HepG2 (cell line): ENCODE measurements at regions not wholly inside any gene's neighbourhood (a gene's known extent, or its start where the extent isn't known, plus 50 kb on each side); places are given as distances from the start of the nearest gene placed in this dataset.

ENCODE experiments used
- ATAC-seq: fragments of 200-7000 bp; cut with Tn5 transposase; 3 replicates; pipeline ENCODE4 v1.9.1; 2020; ENCODE audit warnings: mild to moderate bottlenecking, moderate library complexity
- BruUV-seq: library from RNA; stranded (reverse); fragments of 400-500 nt; replicated peaks from 2 replicates; lab custom pipeline; 2021; lab: Mats Ljungman, UMichigan
- CTCF ChIA-PET: fragments of 300-600 bp; formaldehyde crosslinking; extraction: SDS; loops from one replicate; lab custom pipeline; 2021; ENCODE audit warnings: low total read pairs, inconsistent platforms, low intra/inter-chr PET ratio; lab: Yijun Ruan, JAX
- POLR2A ChIA-PET: fragments of 350-600 bp; sonication (Branson Sonifier 250); formaldehyde crosslinking; loops from one replicate; lab custom pipeline; 2020; ENCODE audit warnings: antibody characterized with exemption, inconsistent platforms; lab: Yijun Ruan, JAX
- DNase-seq: peaks from one replicate; pipeline ENCODE4 v3.0.0-alpha.2; 2015; ENCODE audit warnings: low spot score
- FAIRE-seq: peaks from 3 replicates; lab custom pipeline; 2011; peaks lifted over from hg19 to GRCh38; lab: Jason Lieb, UNC
- H2AFZ ChIP-seq: one replicate; pipeline ENCODE4 v1.6.1; 2011; ENCODE audit warnings: low read length, inconsistent platforms
- H3K27ac ChIP-seq: fragments of 300-600 bp; 3 replicates; pipeline ENCODE4 v1.8.0; 2011; ENCODE audit warnings: mixed run types, mild to moderate bottlenecking, mixed read lengths, low read length, inconsistent platforms; ENCODE audit not compliant: insufficient read depth; ENCODE audit errors: extremely low read length
- H3K27me3 ChIP-seq, 2 experiments: fragments of 200-600 bp in 1 of 2; 2 replicates in 1 of 2; 3 replicates in 1 of 2; pipeline versions ENCODE4 v1.6.0 to v1.8.0; 2011; ENCODE audit warnings: low read length in 2 of 2, mild to moderate bottlenecking in 2 of 2, moderate library complexity in 2 of 2, inconsistent platforms in 1 of 2; ENCODE audit not compliant: insufficient read depth in 2 of 2, control insufficient read depth in 1 of 2
- H3K36me3 ChIP-seq, 2 experiments: fragments of 200-600 bp in 1 of 2; replicated peaks in 1 of 2; 2 replicates in 1 of 2; 3 replicates in 1 of 2; pipeline versions ENCODE4 v1.5.1 to v1.8.0; 2011; ENCODE audit warnings: low read length in 2 of 2, inconsistent platforms in 1 of 2; ENCODE audit not compliant: insufficient read depth in 2 of 2, control insufficient read depth in 1 of 2
- H3K4me1 ChIP-seq: 2 replicates; pipeline ENCODE4 v1.5.1; 2012; ENCODE audit warnings: low read length, inconsistent platforms; ENCODE audit not compliant: insufficient read depth
- H3K4me2 ChIP-seq: 2 replicates; pipeline ENCODE4 v1.6.0; 2011; ENCODE audit warnings: low read depth, low read length, inconsistent platforms
- H3K4me3 ChIP-seq, 3 experiments: fragments of 200-600 bp in 1 of 3; sonication (generic), shearing (Covaris generic) in 1 of 3; replicated peaks in 1 of 3; 2 replicates each; pipeline ENCODE4 v1.5.1; 2011 to 2016; ENCODE audit warnings: low read length in 3 of 3, inconsistent platforms in 2 of 3, low read depth in 2 of 3, mild to moderate bottlenecking in 2 of 3, control low read depth in 1 of 3, mixed read lengths in 1 of 3; ENCODE audit not compliant: insufficient read depth in 1 of 3
- H3K79me2 ChIP-seq: one replicate; pipeline ENCODE4 v1.6.1; 2011; ENCODE audit warnings: low read length, inconsistent platforms; ENCODE audit not compliant: insufficient read depth
- H3K9ac ChIP-seq: 2 replicates; pipeline ENCODE4 v1.6.0; 2011; ENCODE audit warnings: mild to moderate bottlenecking, low read depth, low read length, inconsistent platforms; ENCODE audit not compliant: insufficient read depth
- H3K9me3 ChIP-seq: 2 replicates; pipeline ENCODE4 v1.5.1; 2012; ENCODE audit warnings: mild to moderate bottlenecking, low read length
- H4K20me1 ChIP-seq: 2 replicates; pipeline ENCODE4 v1.6.0; 2011; ENCODE audit warnings: inconsistent platforms, mild to moderate bottlenecking, low read length, moderate library complexity; ENCODE audit not compliant: insufficient read depth
- CERS6 ChIP-seq: sonication (generic); formaldehyde crosslinking; IDR thresholded peaks from 2 replicates; pipeline ENCODE4 v1.5.0; 2020; ENCODE audit warnings: missing genetic modification reagents
- E2F1 ChIP-seq: sonication (generic); formaldehyde crosslinking; IDR thresholded peaks from 2 replicates; pipeline ENCODE4 v1.5.0; 2020; ENCODE audit warnings: missing genetic modification reagents
- FOXJ3 ChIP-seq: sonication (generic); formaldehyde crosslinking; IDR thresholded peaks from 2 replicates; pipeline ENCODE4 v1.4.0; 2020; ENCODE audit warnings: missing genetic modification reagents, mild to moderate bottlenecking, borderline replicate concordance
- GZF1 ChIP-seq: sonication (generic); formaldehyde crosslinking; IDR thresholded peaks from 2 replicates; pipeline ENCODE4 v1.5.1; 2020; ENCODE audit warnings: mild to moderate bottlenecking, missing genetic modification reagents
- KDM5B ChIP-seq: sonication (generic); formaldehyde crosslinking; IDR thresholded peaks from 2 replicates; pipeline ENCODE4 v1.4.0; 2020; ENCODE audit warnings: missing genetic modification reagents, mild to moderate bottlenecking, borderline replicate concordance
- KLF11 ChIP-seq: IDR thresholded peaks from 2 replicates; pipeline ENCODE4 v1.6.1; 2016; ENCODE audit warnings: missing compliant biosample characterization
- PCBP2 ChIP-seq: fragments of 200-400 bp; formaldehyde crosslinking; optimal IDR thresholded peaks from 2 replicates; pipeline ENCODE3; 2018; ENCODE audit warnings: low read length, low read depth; ENCODE audit not compliant: poor library complexity, severe bottlenecking
- SETDB1 ChIP-seq: sonication (generic); formaldehyde crosslinking; IDR thresholded peaks from 2 replicates; pipeline ENCODE4 v1.5.1; 2020; ENCODE audit warnings: missing genetic modification reagents, mild to moderate bottlenecking, borderline replicate concordance
- ZNF207 ChIP-seq: fragments of 450-650 bp; IDR thresholded peaks from 2 replicates; pipeline ENCODE4 v1.6.1; 2016; ENCODE audit warnings: antibody characterized with exemption, borderline replicate concordance
- ZNF558 ChIP-seq: sonication (generic); formaldehyde crosslinking; IDR thresholded peaks from 2 replicates; pipeline ENCODE4 v1.9.0; 2022; ENCODE audit warnings: mild to moderate bottlenecking, missing genetic modification reagents, borderline replicate concordance
- ZNF574 ChIP-seq: sonication (generic); formaldehyde crosslinking; IDR thresholded peaks from 2 replicates; pipeline ENCODE4 v1.4.0; 2020; ENCODE audit warnings: missing genetic modification reagents
- WGBS: methylation state at CpG from one replicate; pipeline ENCODE4 v1.1.6; 2017; ENCODE audit warnings: low lambda C conversion rate; 5-methylcytosine and 5-hydroxymethylcytosine counted together
- in situ Hi-C: cut with HindIII; loops from 2 replicates; pipeline ENCODE4 v1.10.0; 2017; ENCODE audit warnings: low pct_unique_long_range_greater_than_20kb; ENCODE audit not compliant: extremely low pct_ligation_motif_present
- intact Hi-C: fragments of 100-400 bp; cut with micrococcal nuclease; formaldehyde crosslinking; loops from one replicate; pipeline ENCODE4 v1.10.0; 2022; ENCODE audit not compliant: unreplicated experiment

GRCh38 chr22:44589831-44590230 is 91.8 kb upstream of the RTL6 start:
- FAIRE-seq (no peak), ATAC-seq (no peak), DNase-seq (no peak)
- H3K4me2 ChIP-seq = no peak overlapping the region
- 5% methylated on average over 5 of the region's 5 CpGs for WGBS
- ChIA-PET POLR2A (no interaction called here), CTCF (no interaction called here)
- no peak overlapping the region for H3K27ac ChIP-seq
- no peaks in the 10 kb centered on the region for H3K36me3 ChIP-seq
- no peaks in the 10 kb centered on the region for H3K9me3 ChIP-seq
- no peak overlapping the region for H3K4me3 ChIP-seq
- H3K9ac ChIP-seq = no peak overlapping the region
- H3K4me1 ChIP-seq = no peaks in the 10 kb centered on the region
- H3K79me2 ChIP-seq = no peaks in the 10 kb centered on the region
- BruUV-seq = no TSS peak
- no peaks in the 10 kb centered on the region for H4K20me1 ChIP-seq
- intact Hi-C loops = no loop called here
- in situ Hi-C loops = no loop called here
- H2AFZ ChIP-seq = no peak overlapping the region
- peaks cover 5 to 53% of the 10 kb centered on the region in 2 experiments; a peak in 4 of 5 replicates for H3K27me3 ChIP-seq
- no peak for TF ChIP-seq CERS6 (CRISPR knock-in tag)
- no peak for TF ChIP-seq ZNF207
- no peak for TF ChIP-seq KLF11 (CRISPR knock-in tag)
- no peak for TF ChIP-seq GZF1 (CRISPR knock-in tag)
- TF ChIP-seq ZNF574 (CRISPR knock-in tag) = no peak
- no peak for TF ChIP-seq FOXJ3 (CRISPR knock-in tag)
- no peak for TF ChIP-seq ZNF558
- no peak for TF ChIP-seq SETDB1 (CRISPR knock-in tag)
- TF ChIP-seq E2F1 (CRISPR knock-in tag) = no peak
- TF ChIP-seq PCBP2 = no peak
- TF ChIP-seq KDM5B (CRISPR knock-in tag) = no peak
